ENCODE measurements at regions not wholly inside any gene's neighbourhood (a gene's known extent, or its start where the extent isn't known, plus 50 kb on each side); places are given as distances from the start of the nearest gene placed in this dataset.

DNA sequence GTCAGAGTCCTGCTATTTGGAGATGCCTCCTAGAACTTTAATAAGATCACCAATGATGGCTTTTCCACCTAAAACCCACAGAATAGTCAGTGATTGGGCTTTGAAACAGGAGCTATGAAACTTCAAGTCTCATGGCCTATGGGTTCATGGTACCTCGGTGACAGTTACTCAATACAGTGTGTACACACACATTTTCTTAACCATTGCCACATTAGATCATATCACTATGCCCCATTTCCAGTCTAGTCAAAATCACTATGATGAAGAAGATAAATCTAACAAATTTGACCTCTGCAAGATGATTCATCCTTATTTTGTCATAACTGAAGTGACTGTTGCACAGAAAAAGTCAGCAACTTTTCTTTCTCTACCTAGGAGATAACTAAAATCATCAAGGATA is 86.8 kb upstream of the OR13F1 start:
- dilution Hi-C loops (cut with MboI; ENCODE audit: extremely low pct_ligation_motif_present, low sequenced_read_pairs) = no loop called here
- TF ChIP-seq GATA2 (IDR thresholded peaks at IDR 0.05; ENCODE audit: insufficient read depth, insufficient read length, low read depth, low read length) (no peak), POLR2AphosphoS5 (IDR thresholded peaks at IDR 0.05; ENCODE audit: insufficient read depth, low read depth, low read length) (no peak), FOS (IDR thresholded peaks at IDR 0.05; ENCODE audit: borderline replicate concordance, insufficient read depth, low read length) (no peak), POLR2A (IDR thresholded peaks at IDR 0.05; ENCODE audit: low read depth, low read length) (no peak), EZH2 (IDR thresholded peaks at IDR 0.05; ENCODE audit: borderline replicate concordance, low read depth, low read length, severe bottlenecking) (no peak)
- TF ChIP-seq, protein P1, sequence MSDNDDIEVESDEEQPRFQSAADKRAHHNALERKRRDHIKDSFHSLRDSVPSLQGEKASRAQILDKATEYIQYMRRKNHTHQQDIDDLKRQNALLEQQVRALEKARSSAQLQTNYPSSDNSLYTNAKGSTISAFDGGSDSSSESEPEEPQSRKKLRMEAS (IDR thresholded peaks at IDR 0.05; ENCODE audit: insufficient read depth, insufficient read length) = no peak
- TF ChIP-seq, protein P2, sequence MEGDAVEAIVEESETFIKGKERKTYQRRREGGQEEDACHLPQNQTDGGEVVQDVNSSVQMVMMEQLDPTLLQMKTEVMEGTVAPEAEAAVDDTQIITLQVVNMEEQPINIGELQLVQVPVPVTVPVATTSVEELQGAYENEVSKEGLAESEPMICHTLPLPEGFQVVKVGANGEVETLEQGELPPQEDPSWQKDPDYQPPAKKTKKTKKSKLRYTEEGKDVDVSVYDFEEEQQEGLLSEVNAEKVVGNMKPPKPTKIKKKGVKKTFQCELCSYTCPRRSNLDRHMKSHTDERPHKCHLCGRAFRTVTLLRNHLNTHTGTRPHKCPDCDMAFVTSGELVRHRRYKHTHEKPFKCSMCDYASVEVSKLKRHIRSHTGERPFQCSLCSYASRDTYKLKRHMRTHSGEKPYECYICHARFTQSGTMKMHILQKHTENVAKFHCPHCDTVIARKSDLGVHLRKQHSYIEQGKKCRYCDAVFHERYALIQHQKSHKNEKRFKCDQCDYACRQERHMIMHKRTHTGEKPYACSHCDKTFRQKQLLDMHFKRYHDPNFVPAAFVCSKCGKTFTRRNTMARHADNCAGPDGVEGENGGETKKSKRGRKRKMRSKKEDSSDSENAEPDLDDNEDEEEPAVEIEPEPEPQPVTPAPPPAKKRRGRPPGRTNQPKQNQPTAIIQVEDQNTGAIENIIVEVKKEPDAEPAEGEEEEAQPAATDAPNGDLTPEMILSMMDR (IDR thresholded peaks at IDR 0.05; ENCODE audit: extremely low read depth in 1 of 2, insufficient read depth in 1 of 2, low read depth in 1 of 2, low read length in 2 of 2) = no peak
- BruUV-seq (replicated peaks) = no TSS peak

More for the DNA sequence above, 86.8 kb upstream of the OR13F1 start:
- Histone ChIP-seq H3K9me1 (replicated peaks; ENCODE audit: control insufficient read depth, extremely low read depth, insufficient read depth, low read length) (no peaks in the 10 kb centered on the region), H4K20me1 (replicated peaks; ENCODE audit: control insufficient read depth, extremely low read depth, insufficient read depth, low read length) (no peaks in the 10 kb centered on the region), H3K9ac (replicated peaks; ENCODE audit: extremely low read depth, insufficient read depth, low read length) (no peak overlapping the region), H3K27me3 (ENCODE audit: control insufficient read depth in 2 of 2, insufficient read depth in 2 of 2, low read length in 2 of 2) (no peaks in the 10 kb centered on the region), H3K36me3 (ENCODE audit: control insufficient read depth in 2 of 2, extremely low read depth in 1 of 2, insufficient read depth in 2 of 2, low read length in 2 of 2) (no peaks in the 10 kb centered on the region), H3K4me3 (replicated peaks in 1 of 3; ENCODE audit: insufficient read depth in 1 of 3, low read depth in 1 of 3, low read length in 3 of 3) (no peak overlapping the region), H3K27ac (ENCODE audit: insufficient read depth, low read depth, low read length) (no peak overlapping the region), H3K4me1 (ENCODE audit: control insufficient read depth, extremely low read depth, insufficient read depth, low read length) (no peaks in the 10 kb centered on the region), H3K9me3 (replicated peaks; ENCODE audit: control insufficient read depth, insufficient read depth, low read length) (no peaks in the 10 kb centered on the region), H3K4me2 (ENCODE audit: insufficient read depth, low read length) (no peak overlapping the region), H2AFZ (ENCODE audit: low read depth, low read length) (no peak overlapping the region), H3K79me2 (ENCODE audit: control insufficient read depth, insufficient read depth, low read length) (no peaks in the 10 kb centered on the region)
- ChIA-PET CTCF (no interaction called here), POLR2A (no interaction called here)
- DNase-seq (ENCODE audit: low read depth, low spot score) = no peak
- FAIRE-seq = no peak
- intact Hi-C loops (cut with micrococcal nuclease) = no loop called here

Measured in endothelial cell of umbilical vein (primary cell).